ENCODE measurements at regions not wholly inside any gene's neighbourhood (a gene's known extent, or its start where the extent isn't known, plus 50 kb on each side); places are given as distances from the start of the nearest gene placed in this dataset.

GRCh38 chr2:185687967-185688366, 50.6 kb upstream of the FSIP2 start:
- DNase-seq (no peak), FAIRE-seq (no peak)
- no peak overlapping the region for H3K9ac ChIP-seq (ENCODE audit: low read length in 3 of 3)
- H3K36me3 ChIP-seq (ENCODE audit: control insufficient read depth in 2 of 3, insufficient read depth in 3 of 3, low read length in 3 of 3): no peaks in the 10 kb centered on the region
- intact Hi-C loops (cut with DNase I): no loop called here
- no peaks in the 10 kb centered on the region for H3K9me3 ChIP-seq (ENCODE audit: control insufficient read depth in 2 of 3, insufficient read depth in 1 of 3, low read length in 3 of 3)
- no peaks in the 10 kb centered on the region for H3K27me3 ChIP-seq (ENCODE audit: control insufficient read depth, insufficient read depth, low read length)
- H3K27ac ChIP-seq (ENCODE audit: low read depth in 2 of 2, low read length in 2 of 2): no peak overlapping the region
- no peak overlapping the region for H3K4me3 ChIP-seq (ENCODE audit: low read length in 3 of 3)
- TF ChIP-seq CTCF (IDR thresholded peaks at IDR 0.05; ENCODE audit: borderline replicate concordance, extremely low read depth, insufficient read depth): no peak
- H3K4me1 ChIP-seq (ENCODE audit: control insufficient read depth in 2 of 3, insufficient read depth in 2 of 3, low read depth in 1 of 3, low read length in 3 of 3): no peaks in the 10 kb centered on the region

All from kidney (tissue), 13 donors.